Lower leg skin (tissue), 3 donors: ENCODE measurements at regions not wholly inside any gene's neighbourhood (a gene's known extent, or its start where the extent isn't known, plus 50 kb on each side); places are given as distances from the start of the nearest gene placed in this dataset.

Experiments
- POLR2A ChIP-seq, 2 donors: fragments of 450-650 bp; IDR thresholded peaks; one replicate each; pipeline ENCODE4 v1.6.1; 2016 to 2017; ENCODE audit warnings: antibody characterized with exemption in 2 of 2, mild to moderate bottlenecking in 1 of 2, moderate library complexity in 1 of 2
- TF ChIP-seq, protein P1 (sequence below), 3 donors: fragments of 450-650 bp; IDR thresholded peaks; one replicate each; pipeline ENCODE4 v1.5.1; 2016; ENCODE audit warnings: antibody characterized with exemption in 3 of 3, mild to moderate bottlenecking in 3 of 3, moderate library complexity in 2 of 3

DNA sequence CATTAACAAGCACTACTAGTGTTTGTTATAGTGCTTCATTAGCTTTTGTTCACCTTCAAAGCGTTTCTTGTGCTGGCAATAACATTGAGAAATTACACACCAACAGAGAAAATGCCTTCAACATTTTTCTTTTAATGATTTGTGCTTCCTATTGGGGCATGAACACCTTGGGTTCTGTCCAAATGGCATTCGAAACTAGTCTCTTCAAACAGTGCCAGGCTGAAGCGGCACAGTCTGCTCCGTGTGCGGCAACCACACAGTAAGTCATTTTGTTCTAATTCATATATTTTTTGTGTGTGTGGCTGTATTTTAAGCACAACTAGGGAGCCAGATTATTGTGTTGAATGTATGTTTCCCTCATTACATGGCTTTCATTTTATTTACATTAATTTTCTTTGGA lies 414.7 kb upstream of the SGCD start:
- TF ChIP-seq, protein P1, sequence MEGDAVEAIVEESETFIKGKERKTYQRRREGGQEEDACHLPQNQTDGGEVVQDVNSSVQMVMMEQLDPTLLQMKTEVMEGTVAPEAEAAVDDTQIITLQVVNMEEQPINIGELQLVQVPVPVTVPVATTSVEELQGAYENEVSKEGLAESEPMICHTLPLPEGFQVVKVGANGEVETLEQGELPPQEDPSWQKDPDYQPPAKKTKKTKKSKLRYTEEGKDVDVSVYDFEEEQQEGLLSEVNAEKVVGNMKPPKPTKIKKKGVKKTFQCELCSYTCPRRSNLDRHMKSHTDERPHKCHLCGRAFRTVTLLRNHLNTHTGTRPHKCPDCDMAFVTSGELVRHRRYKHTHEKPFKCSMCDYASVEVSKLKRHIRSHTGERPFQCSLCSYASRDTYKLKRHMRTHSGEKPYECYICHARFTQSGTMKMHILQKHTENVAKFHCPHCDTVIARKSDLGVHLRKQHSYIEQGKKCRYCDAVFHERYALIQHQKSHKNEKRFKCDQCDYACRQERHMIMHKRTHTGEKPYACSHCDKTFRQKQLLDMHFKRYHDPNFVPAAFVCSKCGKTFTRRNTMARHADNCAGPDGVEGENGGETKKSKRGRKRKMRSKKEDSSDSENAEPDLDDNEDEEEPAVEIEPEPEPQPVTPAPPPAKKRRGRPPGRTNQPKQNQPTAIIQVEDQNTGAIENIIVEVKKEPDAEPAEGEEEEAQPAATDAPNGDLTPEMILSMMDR (IDR thresholded peaks at IDR 0.05): no peak
- no peak for TF ChIP-seq POLR2A (IDR thresholded peaks at IDR 0.05)
